HepG2 (cell line): ENCODE measurements at regions not wholly inside any gene's neighbourhood (a gene's known extent, or its start where the extent isn't known, plus 50 kb on each side); places are given as distances from the start of the nearest gene placed in this dataset.

Experiments used
- GLI4 ChIP-seq: sonication (generic); formaldehyde crosslinking; IDR thresholded peaks from 2 replicates; pipeline ENCODE4 v1.5.1; 2020; ENCODE audit warnings: missing genetic modification reagents, mild to moderate bottlenecking, moderate library complexity, borderline replicate concordance
- HMGA1 ChIP-seq: sonication (generic); formaldehyde crosslinking; conservative IDR thresholded peaks from 2 replicates; pipeline ENCODE4 v1.4.0; 2020; ENCODE audit warnings: missing genetic modification reagents
- HNRNPL ChIP-seq: fragments of 200-400 bp; formaldehyde crosslinking; IDR thresholded peaks from 2 replicates; pipeline ENCODE4 v1.6.1; 2017; ENCODE audit warnings: mild to moderate bottlenecking, low read depth, low read length
- HOXA9 ChIP-seq: sonication (generic); formaldehyde crosslinking; IDR thresholded peaks from 2 replicates; pipeline ENCODE4 v1.8.1; 2022; ENCODE audit warnings: missing genetic modification reagents, mild to moderate bottlenecking, moderate library complexity, borderline replicate concordance
- MTA1 ChIP-seq: sonication (generic); formaldehyde crosslinking; IDR thresholded peaks from 2 replicates; pipeline ENCODE4 v1.4.0; 2020; ENCODE audit warnings: missing genetic modification reagents, mild to moderate bottlenecking, borderline replicate concordance
- NCOA2 ChIP-seq: sonication (generic); formaldehyde crosslinking; IDR thresholded peaks from 2 replicates; pipeline ENCODE4 v1.8.0; 2022; ENCODE audit warnings: inconsistent platforms
- NRL ChIP-seq: sonication (generic); formaldehyde crosslinking; IDR thresholded peaks from 2 replicates; pipeline ENCODE4 v1.5.0; 2020; ENCODE audit warnings: missing genetic modification reagents, mild to moderate bottlenecking, moderate library complexity, borderline replicate concordance
- PHF20 ChIP-seq: sonication (generic); formaldehyde crosslinking; IDR thresholded peaks from 2 replicates; pipeline ENCODE4 v1.5.0; 2020; ENCODE audit warnings: mild to moderate bottlenecking, missing genetic modification reagents
- POGZ ChIP-seq: sonication (generic); formaldehyde crosslinking; IDR thresholded peaks from 2 replicates; pipeline ENCODE4 v1.4.0; 2020; ENCODE audit warnings: mild to moderate bottlenecking, missing genetic modification reagents
- RNF2 ChIP-seq: fragments of 450-650 bp; conservative IDR thresholded peaks from 2 replicates; pipeline ENCODE4 v1.6.1; 2016; ENCODE audit warnings: low read depth
- RORA ChIP-seq: sonication (generic); formaldehyde crosslinking; IDR thresholded peaks from 2 replicates; pipeline ENCODE4 v1.5.0; 2020; ENCODE audit warnings: mild to moderate bottlenecking, missing genetic modification reagents, moderate library complexity
- SSRP1 ChIP-seq: IDR thresholded peaks from 2 replicates; pipeline ENCODE4 v1.6.1; 2016; ENCODE audit warnings: control low read depth
- STAG1 ChIP-seq: sonication (generic); formaldehyde crosslinking; IDR thresholded peaks from 2 replicates; pipeline ENCODE4 v1.4.0; 2020; ENCODE audit warnings: missing genetic modification reagents
- TEAD2 ChIP-seq: sonication (generic); formaldehyde crosslinking; IDR thresholded peaks from 2 replicates; pipeline ENCODE4 v1.9.0; 2021; ENCODE audit warnings: missing genetic modification reagents
- ZFAT ChIP-seq: sonication (generic); formaldehyde crosslinking; conservative IDR thresholded peaks from 2 replicates; pipeline ENCODE4 v1.8.1; 2023; ENCODE audit warnings: missing genetic modification reagents, inconsistent platforms
- ZNF253 ChIP-seq: sonication (generic); formaldehyde crosslinking; IDR thresholded peaks from 2 replicates; pipeline ENCODE4 v1.8.0; 2022; ENCODE audit warnings: mild to moderate bottlenecking, missing genetic modification reagents, borderline replicate concordance
- ZNF772 ChIP-seq: sonication (generic); formaldehyde crosslinking; IDR thresholded peaks from 2 replicates; pipeline ENCODE4 v1.5.0; 2020; ENCODE audit warnings: mild to moderate bottlenecking, missing genetic modification reagents
- TF ChIP-seq, protein P1 (sequence below): sonication (generic); formaldehyde crosslinking; IDR thresholded peaks from 2 replicates; pipeline ENCODE4 v1.4.0; 2020; ENCODE audit warnings: mild to moderate bottlenecking, missing genetic modification reagents
- TF ChIP-seq, protein P2 (sequence below): sonication (generic); formaldehyde crosslinking; IDR thresholded peaks from 2 replicates; pipeline ENCODE4 v1.5.0; 2020; ENCODE audit warnings: missing genetic modification reagents
- TF ChIP-seq, protein P3 (sequence below): sonication (generic); formaldehyde crosslinking; IDR thresholded peaks from 2 replicates; pipeline ENCODE4 v1.5.1; 2020; ENCODE audit warnings: mild to moderate bottlenecking, missing genetic modification reagents, moderate library complexity

DNA sequence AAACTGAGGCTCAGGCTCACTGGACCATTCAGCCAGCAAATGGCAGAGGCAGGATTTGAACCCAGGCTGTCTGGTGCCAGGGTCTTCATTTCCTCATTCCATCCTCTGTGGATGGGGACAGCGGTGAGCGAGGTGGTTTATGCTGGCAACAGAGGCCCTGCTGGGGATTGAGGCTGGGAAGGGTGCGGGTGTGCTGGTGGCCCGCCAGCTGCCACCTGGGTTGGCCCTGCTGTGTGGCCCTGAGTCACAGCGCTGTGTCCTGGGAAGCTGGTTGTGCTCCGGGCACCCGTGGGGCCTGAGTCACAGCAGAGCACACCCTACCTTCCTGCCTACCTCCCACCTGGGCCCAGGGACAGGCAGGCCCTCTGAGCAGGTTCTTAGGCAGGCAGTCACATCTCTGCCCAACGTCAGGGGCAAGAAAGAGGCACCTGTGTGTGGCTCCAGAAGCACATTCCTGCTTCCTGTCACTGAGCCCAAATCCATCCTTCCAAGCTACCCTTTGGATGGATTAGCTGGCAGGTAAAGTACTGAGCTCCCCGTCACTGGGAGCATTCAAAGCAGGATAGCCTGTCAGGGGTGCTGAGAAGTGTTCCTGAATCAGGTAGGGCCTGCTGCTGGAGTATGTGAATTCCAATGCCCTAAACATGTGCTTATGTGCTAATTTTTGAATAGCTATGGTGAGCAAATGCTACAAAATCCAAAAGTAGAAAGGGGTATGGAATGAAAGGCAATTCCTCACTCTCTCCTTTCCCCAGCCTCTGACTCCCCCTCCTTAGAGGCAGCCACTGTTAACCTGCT lies 53.9 kb downstream of the CEBPB start (continued):
- TF ChIP-seq, protein P1, sequence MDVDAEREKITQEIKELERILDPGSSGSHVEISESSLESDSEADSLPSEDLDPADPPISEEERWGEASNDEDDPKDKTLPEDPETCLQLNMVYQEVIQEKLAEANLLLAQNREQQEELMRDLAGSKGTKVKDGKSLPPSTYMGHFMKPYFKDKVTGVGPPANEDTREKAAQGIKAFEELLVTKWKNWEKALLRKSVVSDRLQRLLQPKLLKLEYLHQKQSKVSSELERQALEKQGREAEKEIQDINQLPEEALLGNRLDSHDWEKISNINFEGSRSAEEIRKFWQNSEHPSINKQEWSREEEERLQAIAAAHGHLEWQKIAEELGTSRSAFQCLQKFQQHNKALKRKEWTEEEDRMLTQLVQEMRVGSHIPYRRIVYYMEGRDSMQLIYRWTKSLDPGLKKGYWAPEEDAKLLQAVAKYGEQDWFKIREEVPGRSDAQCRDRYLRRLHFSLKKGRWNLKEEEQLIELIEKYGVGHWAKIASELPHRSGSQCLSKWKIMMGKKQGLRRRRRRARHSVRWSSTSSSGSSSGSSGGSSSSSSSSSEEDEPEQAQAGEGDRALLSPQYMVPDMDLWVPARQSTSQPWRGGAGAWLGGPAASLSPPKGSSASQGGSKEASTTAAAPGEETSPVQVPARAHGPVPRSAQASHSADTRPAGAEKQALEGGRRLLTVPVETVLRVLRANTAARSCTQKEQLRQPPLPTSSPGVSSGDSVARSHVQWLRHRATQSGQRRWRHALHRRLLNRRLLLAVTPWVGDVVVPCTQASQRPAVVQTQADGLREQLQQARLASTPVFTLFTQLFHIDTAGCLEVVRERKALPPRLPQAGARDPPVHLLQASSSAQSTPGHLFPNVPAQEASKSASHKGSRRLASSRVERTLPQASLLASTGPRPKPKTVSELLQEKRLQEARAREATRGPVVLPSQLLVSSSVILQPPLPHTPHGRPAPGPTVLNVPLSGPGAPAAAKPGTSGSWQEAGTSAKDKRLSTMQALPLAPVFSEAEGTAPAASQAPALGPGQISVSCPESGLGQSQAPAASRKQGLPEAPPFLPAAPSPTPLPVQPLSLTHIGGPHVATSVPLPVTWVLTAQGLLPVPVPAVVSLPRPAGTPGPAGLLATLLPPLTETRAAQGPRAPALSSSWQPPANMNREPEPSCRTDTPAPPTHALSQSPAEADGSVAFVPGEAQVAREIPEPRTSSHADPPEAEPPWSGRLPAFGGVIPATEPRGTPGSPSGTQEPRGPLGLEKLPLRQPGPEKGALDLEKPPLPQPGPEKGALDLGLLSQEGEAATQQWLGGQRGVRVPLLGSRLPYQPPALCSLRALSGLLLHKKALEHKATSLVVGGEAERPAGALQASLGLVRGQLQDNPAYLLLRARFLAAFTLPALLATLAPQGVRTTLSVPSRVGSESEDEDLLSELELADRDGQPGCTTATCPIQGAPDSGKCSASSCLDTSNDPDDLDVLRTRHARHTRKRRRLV (CRISPR knock-in tag): no peak
- no peak for TF ChIP-seq ZNF772 (CRISPR knock-in tag)
- no peak for TF ChIP-seq POGZ (CRISPR knock-in tag)
- no peak for TF ChIP-seq TEAD2 (CRISPR knock-in tag)
- no peak for TF ChIP-seq NCOA2 (CRISPR knock-in tag)
- TF ChIP-seq GLI4 (CRISPR knock-in tag): no peak
- TF ChIP-seq HNRNPL: peak; percentile 73; the same call in 1 of the 2 replicates
- no peak for TF ChIP-seq ZFAT (CRISPR knock-in tag)
- no peak for TF ChIP-seq HOXA9
- TF ChIP-seq, protein P2, sequence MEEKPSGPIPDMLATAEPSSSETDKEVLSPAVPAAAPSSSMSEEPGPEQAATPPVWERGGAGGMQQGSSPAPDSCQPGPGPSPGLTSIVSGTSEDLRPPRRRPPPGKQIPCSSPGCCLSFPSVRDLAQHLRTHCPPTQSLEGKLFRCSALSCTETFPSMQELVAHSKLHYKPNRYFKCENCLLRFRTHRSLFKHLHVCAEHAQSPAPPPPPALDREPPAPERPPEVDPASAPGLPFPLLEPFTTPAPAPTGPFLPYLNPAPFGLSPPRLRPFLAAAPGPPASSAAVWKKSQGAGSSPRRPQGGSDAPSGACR (CRISPR knock-in tag): no peak
- no peak for TF ChIP-seq SSRP1 (CRISPR knock-in tag)
- TF ChIP-seq RORA: no peak
- TF ChIP-seq, protein P3, sequence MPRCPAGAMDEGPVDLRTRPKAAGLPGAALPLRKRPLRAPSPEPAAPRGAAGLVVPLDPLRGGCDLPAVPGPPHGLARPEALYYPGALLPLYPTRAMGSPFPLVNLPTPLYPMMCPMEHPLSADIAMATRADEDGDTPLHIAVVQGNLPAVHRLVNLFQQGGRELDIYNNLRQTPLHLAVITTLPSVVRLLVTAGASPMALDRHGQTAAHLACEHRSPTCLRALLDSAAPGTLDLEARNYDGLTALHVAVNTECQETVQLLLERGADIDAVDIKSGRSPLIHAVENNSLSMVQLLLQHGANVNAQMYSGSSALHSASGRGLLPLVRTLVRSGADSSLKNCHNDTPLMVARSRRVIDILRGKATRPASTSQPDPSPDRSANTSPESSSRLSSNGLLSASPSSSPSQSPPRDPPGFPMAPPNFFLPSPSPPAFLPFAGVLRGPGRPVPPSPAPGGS (CRISPR knock-in tag): no peak
- 0 out of 2 replicates have a peak, but pooled peaks have one; percentile 27 for TF ChIP-seq PHF20 (CRISPR knock-in tag)
- no peak for TF ChIP-seq RNF2
- peak; percentile 85 for TF ChIP-seq NRL (CRISPR knock-in tag)
- TF ChIP-seq MTA1 (CRISPR knock-in tag): peak; percentile 43; the same call in 1 of the 2 replicates
- no peak for TF ChIP-seq STAG1 (CRISPR knock-in tag)
- 0 out of 2 replicates have a peak, but pooled peaks have one; percentile 41 for TF ChIP-seq ZNF253 (CRISPR knock-in tag)
- TF ChIP-seq HMGA1 (CRISPR knock-in tag): no peak
